Tibial nerve (tissue), 4 donors: ENCODE measurements at regions not wholly inside any gene's neighbourhood (a gene's known extent, or its start where the extent isn't known, plus 50 kb on each side); places are given as distances from the start of the nearest gene placed in this dataset.

Source experiments
- DNase-seq, 2 donors: peaks; one replicate each; pipeline ENCODE4 v3.0.0-alpha.2; 2019; ENCODE audit warnings: low spot score in 2 of 2
- H3K27ac ChIP-seq, 4 donors: fragments of 200-600 bp; sonication (generic) in 3 of 4; one replicate each; pipeline ENCODE4 v1.5.1; 2017 to 2019; ENCODE audit warnings: mild to moderate bottlenecking in 1 of 4
- H3K27me3 ChIP-seq, 2 donors: fragments of 200-600 bp; sonication (generic) in 1 of 2; one replicate each; pipeline versions ENCODE4 v1.5.1 to v1.6.0; 2017 to 2019
- H3K36me3 ChIP-seq, 3 donors: fragments of 200-600 bp; sonication (generic); one replicate each; pipeline ENCODE4 v1.5.1; 2018 to 2019
- H3K4me1 ChIP-seq, 4 donors: fragments of 200-600 bp; sonication (generic) in 3 of 4; one replicate each; pipeline ENCODE4 v1.5.1; 2017 to 2019
- H3K4me3 ChIP-seq, 4 donors: fragments of 200-600 bp; sonication (generic) in 3 of 4; one replicate each; pipeline ENCODE4 v1.5.1; 2017 to 2019; ENCODE audit warnings: mild to moderate bottlenecking in 1 of 4, moderate library complexity in 1 of 4
- H3K9me3 ChIP-seq, 4 donors: fragments of 200-600 bp; sonication (generic) in 3 of 4; one replicate each; pipeline ENCODE4 v1.5.1; 2017 to 2019
- CTCF ChIP-seq, 5 experiments: fragments of 200-600 bp in 3 of 5; fragments of 450-650 bp in 2 of 5; sonication (generic) in 3 of 5; IDR thresholded peaks; one replicate each; pipeline ENCODE4 v1.5.1; 2016 to 2019; ENCODE audit warnings: antibody characterized with exemption in 5 of 5, mild to moderate bottlenecking in 3 of 5, moderate library complexity in 2 of 5
- EP300 ChIP-seq, 2 donors: sonication (generic); formaldehyde crosslinking; IDR thresholded peaks; one replicate each; pipeline ENCODE4 v1.6.1; 2017; ENCODE audit warnings: antibody characterized with exemption in 2 of 2, mild to moderate bottlenecking in 1 of 2
- POLR2A ChIP-seq, 2 donors: fragments of 450-650 bp; IDR thresholded peaks; one replicate each; pipeline ENCODE4 v1.6.1; 2017; ENCODE audit warnings: antibody characterized with exemption in 2 of 2, mild to moderate bottlenecking in 2 of 2, moderate library complexity in 2 of 2
- WGBS, 2 donors: methylation state at CpG; one replicate each; pipeline ENCODE4 v1.1.5; 2018; 5-methylcytosine and 5-hydroxymethylcytosine counted together

- no peaks in the 10 kb centered on the region for H3K27me3 ChIP-seq
- no peaks in the 10 kb centered on the region for H3K4me1 ChIP-seq
- DNase-seq, result no peak
- 72 to 78% methylated on average over 21 to 23 of the region's 23 CpGs for WGBS, 2 donors
- no peak for TF ChIP-seq POLR2A (IDR thresholded peaks at IDR 0.05)
- TF ChIP-seq CTCF (IDR thresholded peaks at IDR 0.05), result no peak
- no peak for TF ChIP-seq EP300 (IDR thresholded peaks at IDR 0.05)
- no peaks in the 10 kb centered on the region for H3K9me3 ChIP-seq
- H3K27ac ChIP-seq, result no peak overlapping the region
- no peak overlapping the region for H3K4me3 ChIP-seq
- H3K36me3 ChIP-seq, result no peaks in the 10 kb centered on the region
Measured at GRCh38 chr4:25580633-25581467, 74.8 kb upstream of the SLC34A2 start.

- Histone ChIP-seq H3K36me3 (no peaks in the 10 kb centered on the region), H3K4me1 (no peaks in the 10 kb centered on the region), H3K4me3 (no peak overlapping the region), H3K27ac (no peak overlapping the region), H3K27me3 (no peaks in the 10 kb centered on the region), H3K9me3 (no peaks in the 10 kb centered on the region)
- no peak for DNase-seq
- no peak for TF ChIP-seq CTCF (IDR thresholded peaks at IDR 0.05)
- TF ChIP-seq EP300 (IDR thresholded peaks at IDR 0.05), result no peak
- no peak for TF ChIP-seq POLR2A (IDR thresholded peaks at IDR 0.05)
- WGBS, 2 donors, result 50 to 65% methylated on average over 8 to 9 of the region's 9 CpGs
Measured at GRCh38 chr4:25585901-25586523, 69.6 kb upstream of the SLC34A2 start.

DNA sequence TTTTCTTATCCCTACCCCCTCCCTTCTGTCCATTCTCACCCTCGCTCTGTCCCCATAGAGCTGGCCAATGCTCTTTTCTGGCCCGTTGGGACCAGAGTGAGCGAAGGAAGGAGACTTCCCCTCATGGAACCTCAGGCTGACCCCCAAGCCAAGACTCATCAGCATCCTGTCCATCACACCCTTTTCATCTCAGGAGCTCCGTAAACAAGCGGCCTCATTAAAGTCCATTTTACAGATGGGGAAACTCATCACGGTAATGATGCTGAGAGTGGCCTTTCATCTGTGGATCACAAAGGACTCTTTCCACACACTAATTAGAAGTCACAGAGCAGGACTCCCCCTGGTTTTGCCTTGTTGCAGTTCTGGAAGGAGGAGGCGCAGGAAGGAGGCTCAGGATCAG is 67.4 kb upstream of the SLC34A2 start:
- Histone ChIP-seq H3K9me3 (no peaks in the 10 kb centered on the region), H3K27me3 (no peaks in the 10 kb centered on the region), H3K4me3 (no peak overlapping the region), H3K36me3 (no peaks in the 10 kb centered on the region), H3K4me1 (no peaks in the 10 kb centered on the region), H3K27ac (no peak overlapping the region)
- DNase-seq, result no peak
- WGBS, 2 donors, result 72 to 80% methylated on average over 7 of the region's 7 CpGs
- TF ChIP-seq CTCF (IDR thresholded peaks at IDR 0.05) (no peak), EP300 (IDR thresholded peaks at IDR 0.05) (no peak), POLR2A (IDR thresholded peaks at IDR 0.05) (no peak)

GRCh38 chr4:25590171-25590570 is 65.5 kb upstream of the SLC34A2 start:
- DNase-seq, result no peak
- Histone ChIP-seq H3K27me3 (no peaks in the 10 kb centered on the region), H3K4me1 (no peaks in the 10 kb centered on the region), H3K9me3 (peaks cover 0 to 2% (median 0%) of the 10 kb centered on the region in 4 donors), H3K36me3 (no peaks in the 10 kb centered on the region), H3K27ac (no peak overlapping the region), H3K4me3 (no peak overlapping the region)
- no peak for TF ChIP-seq CTCF (IDR thresholded peaks at IDR 0.05)
- no peak for TF ChIP-seq POLR2A (IDR thresholded peaks at IDR 0.05)
- TF ChIP-seq EP300 (IDR thresholded peaks at IDR 0.05), result no peak
- WGBS, 2 donors, result 76 to 77% methylated on average over 5 of the region's 5 CpGs

DNA sequence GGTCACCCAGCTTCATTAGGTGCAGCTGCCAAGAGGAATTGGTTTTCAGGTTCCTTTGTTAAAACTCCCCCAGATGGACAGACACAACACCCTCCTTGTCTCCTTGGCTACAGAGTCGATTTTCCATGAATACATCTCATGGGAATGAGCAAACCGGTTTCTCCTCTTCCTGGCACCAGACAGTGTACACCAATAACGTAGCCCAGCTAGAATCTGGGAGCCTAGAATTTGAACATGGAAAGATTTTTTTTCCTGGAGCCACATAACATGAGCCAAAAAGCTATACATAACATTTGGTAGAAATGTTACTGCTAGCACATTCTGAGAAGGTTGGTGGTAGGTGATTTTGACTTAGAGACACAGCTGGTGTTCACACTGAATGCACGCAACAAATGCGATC is 62.9 kb upstream of the SLC34A2 start:
- no peak for TF ChIP-seq POLR2A (IDR thresholded peaks at IDR 0.05)
- no peak for TF ChIP-seq CTCF (IDR thresholded peaks at IDR 0.05)
- TF ChIP-seq EP300 (IDR thresholded peaks at IDR 0.05), result no peak
- no peak for DNase-seq
- no peak overlapping the region for H3K4me3 ChIP-seq
- no peaks in the 10 kb centered on the region for H3K36me3 ChIP-seq
- no peaks in the 10 kb centered on the region for H3K27me3 ChIP-seq
- no peaks in the 10 kb centered on the region for H3K4me1 ChIP-seq
- 51 to 71% methylated on average over 5 of the region's 5 CpGs for WGBS, 2 donors
- H3K27ac ChIP-seq, result no peak overlapping the region
- H3K9me3 ChIP-seq, result peaks cover 0 to 20% (median 3%) of the 10 kb centered on the region in 4 donors
